KBM-7 (cell line): ENCODE measurements at regions not wholly inside any gene's neighbourhood (a gene's known extent, or its start where the extent isn't known, plus 50 kb on each side); places are given as distances from the start of the nearest gene placed in this dataset.

Experiments
- DNase-seq: peaks from one replicate; pipeline ENCODE4 v3.0.0-alpha.2; 2015
- in situ Hi-C: fragments of 300-500 bp; cut with MboI; formaldehyde crosslinking; loops from 2 replicates; pipeline ENCODE4 v1.14.3; 2020; ENCODE audit warnings: low sequenced_read_pairs, low pct_unique_long_range_greater_than_20kb, mixed read lengths

DNA sequence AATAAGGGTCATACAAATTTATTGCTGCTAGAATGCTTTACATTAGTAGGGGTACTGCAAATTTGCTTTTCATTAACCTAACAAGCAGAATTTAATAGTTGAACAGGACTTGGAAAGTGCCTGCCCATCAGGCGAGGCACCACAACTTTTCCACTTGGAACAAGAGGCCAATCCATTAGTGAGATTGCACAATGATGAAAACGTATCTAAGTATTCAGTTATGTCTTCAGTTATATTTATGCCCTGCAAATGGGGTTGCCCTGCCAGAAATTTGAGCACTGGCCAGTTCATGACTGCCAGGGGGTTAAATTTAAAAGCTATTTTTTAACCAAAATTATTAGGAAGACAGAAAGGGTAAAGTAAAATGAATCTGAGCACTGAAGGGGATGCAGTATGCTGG is 111.1 kb upstream of the PALS2 start:
- DNase-seq: no peak
- in situ Hi-C loops: no loop called here

DNA sequence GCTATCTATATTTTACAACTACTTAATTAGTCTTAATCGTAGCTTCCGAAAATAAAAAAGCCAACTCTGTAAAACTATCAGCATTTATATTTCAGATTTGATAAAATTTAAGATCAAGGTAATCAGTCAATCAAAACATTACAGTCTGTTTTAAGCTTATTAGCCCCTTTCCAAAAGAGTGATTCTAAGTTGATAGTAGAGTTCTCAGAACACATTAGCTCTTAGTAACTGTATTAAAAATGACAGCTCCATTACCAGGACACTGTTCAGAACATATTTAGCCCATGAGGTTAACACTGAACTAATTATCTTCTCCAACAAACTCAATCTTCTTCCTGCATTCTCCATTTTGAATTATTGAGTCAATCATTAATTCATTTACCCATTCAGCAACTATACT is 110.3 kb upstream of the PALS2 start:
- DNase-seq: no peak
- in situ Hi-C loops: no loop called here

DNA sequence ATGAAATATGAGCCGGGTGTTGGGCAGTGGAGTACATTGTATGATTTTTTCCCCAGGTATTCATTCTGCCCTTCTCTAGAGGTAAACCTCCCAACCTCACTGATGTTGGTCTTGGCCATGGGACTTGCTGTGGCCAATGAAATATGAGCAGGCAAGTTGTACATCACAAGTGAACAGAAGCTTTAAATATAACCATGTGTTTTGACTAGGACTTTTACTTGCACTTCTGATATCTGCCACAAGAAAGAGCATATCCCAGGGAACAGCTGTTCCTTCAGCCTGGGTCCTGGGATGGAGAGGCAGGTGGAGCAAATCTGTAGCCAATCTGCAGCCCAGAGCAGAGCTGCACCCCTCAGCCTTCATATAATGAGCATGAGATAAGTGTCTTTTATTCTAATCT is 109.8 kb upstream of the PALS2 start:
- DNase-seq: no peak
- in situ Hi-C loops: no loop called here

DNA sequence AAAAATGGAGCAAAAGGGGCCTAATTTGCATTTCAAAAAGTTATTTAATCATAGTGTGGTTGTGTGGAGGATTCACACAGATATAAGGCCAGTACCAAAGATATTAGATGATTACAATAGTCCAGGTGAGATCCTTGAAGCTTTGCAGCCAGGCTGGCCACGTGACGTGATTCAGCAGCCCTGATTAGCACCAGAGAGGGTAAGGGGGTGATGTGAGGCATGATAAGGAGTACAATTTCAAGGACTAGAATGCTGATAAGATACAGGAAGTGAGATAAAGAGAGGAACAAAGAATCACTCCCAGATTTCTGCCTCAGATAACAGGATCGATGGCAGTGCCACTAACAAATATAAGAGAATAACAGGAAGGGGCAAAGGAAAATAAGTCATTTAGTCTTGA is 108.4 kb upstream of the PALS2 start:
- DNase-seq: no peak
- in situ Hi-C loops: no loop called here

DNA sequence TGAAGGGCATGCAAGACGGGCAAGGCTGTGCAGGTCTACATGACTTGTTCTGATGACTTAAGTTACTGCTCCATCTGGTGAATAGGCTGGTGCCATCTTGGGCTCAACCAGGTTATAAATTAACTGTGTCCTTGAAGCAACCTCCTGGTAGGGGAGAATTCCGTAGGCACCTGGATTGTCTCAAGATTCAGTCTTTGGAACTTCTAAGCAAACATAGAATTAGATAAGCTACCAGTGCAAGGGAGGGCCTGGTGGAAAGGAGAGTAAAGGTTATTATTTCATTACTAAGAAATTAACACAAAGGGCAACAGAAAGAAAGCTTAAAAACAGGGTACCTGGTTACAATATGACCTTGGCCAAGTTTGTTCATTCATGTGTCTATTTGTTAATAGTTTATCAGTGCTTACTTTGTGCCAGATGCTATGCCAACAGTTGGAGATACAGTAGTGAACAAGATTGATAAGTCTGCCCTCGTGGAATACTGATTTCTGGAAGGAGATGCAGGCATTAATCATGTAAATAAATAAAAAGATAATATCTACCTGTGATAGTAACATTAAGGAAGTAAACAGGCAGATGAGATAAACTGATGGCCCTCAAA is 107.0 kb upstream of the PALS2 start:
- in situ Hi-C loops: no loop called here
- no peak for DNase-seq

DNA sequence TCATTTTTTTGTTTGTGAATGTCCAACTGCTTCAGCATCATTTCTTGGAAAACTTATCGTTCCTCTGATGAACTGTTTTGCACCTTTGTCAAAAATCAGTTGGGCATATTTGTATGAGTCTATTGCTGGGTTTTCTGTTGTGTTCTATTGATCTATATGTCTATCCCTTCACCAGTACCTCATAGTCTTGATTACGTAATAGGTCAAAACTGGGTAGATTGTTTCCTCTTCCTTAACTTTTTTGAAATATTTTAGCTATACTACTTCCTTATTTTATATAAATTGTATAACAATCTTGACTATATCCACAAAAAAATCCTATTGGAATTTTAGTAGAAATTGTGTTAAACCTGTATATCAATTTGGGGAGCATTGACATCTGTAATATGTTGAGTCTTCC is 104.1 kb upstream of the PALS2 start:
- in situ Hi-C loops: no loop called here
- no peak for DNase-seq

DNA sequence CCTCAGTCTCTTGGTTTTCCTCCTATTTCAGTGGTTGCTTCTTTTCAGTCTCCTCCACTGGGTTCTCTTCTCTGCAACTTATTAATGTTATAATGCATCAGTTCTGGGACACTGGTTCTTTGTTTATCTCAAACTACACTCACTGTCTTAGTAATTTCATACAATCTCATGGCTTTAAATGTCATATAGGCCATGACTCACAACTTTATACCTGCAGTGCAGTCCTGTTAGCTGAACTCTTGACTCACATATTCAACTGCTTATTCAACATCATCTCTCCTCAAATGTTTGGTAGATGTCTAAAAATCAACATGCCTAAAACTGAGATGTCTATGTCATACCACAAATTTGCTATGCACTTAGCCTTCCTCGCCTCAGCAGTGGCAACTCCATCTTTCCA is 101.2 kb upstream of the PALS2 start:
- in situ Hi-C loops: no loop called here
- DNase-seq: no peak

DNA sequence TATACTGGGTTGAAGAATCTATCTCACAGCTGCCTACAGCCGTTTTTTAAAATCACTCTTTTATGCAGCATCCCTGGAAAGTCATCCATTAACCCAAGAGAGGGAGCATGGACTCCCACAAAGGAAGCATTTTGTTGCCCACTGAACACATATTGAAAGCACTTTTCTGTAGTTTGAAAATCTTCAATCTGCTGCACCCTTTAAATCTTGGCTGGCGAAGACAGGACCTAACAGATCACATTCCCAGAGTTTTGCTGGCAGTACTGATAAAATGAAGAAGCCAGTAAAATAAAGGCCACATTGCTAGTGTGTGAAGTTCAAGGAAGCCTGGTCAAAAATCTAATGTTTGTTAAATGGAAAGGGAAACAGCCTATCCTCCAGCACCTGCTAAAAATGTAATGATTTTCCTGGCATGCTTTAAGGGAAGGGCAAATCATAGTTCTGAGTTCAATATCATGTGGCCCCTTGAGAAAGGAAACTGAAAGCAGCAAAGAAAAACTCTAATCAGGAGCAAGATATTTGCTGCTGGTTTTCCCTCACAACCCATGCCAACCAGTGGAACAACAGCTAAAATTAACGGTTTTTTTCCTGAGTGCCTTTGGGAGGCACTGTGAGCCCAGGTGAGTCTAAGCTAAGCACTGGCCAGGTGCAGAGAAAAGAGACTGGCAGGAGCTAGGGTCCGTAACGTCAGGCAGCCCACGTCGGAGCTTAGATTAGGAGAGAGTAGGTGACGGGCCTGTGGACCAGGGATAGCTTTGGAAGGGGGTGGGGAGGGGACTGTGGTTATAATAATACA is 97.9 kb upstream of the PALS2 start:
- DNase-seq: no peak
- in situ Hi-C loops: no loop called here

DNA sequence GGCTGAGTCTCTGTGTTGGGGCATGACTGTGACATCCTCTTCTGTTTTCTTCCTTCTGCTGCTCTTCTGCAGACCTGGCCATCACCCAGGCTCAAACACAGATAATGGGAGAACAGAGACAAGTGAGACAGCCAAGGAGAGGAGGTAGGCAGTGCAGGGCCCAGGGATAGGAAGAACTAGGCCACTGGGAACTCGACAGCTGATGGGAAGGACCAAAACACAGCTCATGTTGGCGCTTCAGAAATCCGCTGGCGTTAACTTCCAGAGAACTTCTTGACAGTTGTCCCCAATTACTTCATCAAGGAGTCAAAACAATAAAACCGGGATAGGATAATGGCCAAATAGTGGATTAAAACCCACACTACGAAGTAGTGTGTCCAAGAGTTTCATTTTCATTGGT is 97.0 kb upstream of the PALS2 start:
- DNase-seq: no peak
- in situ Hi-C loops: no loop called here

DNA sequence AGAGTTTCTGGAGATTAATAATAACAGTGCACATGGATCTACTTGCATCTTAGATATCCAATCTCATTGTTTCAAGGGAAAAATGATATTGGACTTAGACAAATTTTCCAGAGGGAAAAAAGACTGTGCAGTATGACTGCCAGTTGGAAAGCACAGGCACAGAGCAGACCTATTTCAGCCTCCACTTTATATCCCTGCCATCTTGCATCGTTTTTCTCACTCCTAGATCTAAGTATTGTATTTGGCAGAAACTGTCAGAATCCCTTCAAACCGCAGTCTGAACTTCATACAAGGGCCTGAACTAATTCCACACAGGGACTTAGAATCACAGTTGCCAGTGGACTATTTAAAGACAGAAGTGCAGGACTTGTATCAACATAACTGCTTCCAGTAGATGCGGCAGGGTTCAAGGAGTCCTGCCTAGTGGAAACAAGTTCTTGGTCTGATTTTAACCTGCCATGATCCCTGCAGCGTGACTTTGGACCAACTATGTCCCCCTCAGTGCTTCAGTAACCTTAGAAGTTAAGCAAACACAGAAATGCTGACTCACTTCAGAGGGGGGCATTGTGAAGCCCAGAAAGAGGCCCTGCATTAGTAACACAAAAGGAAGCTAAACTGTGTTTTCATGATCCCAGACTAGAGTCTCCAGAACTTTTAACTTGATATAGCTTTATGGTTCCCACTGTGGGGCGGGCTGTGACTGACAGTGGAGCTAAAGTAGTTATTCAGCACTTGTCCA is 95.7 kb upstream of the PALS2 start:
- DNase-seq: no peak
- in situ Hi-C loops: no loop called here

DNA sequence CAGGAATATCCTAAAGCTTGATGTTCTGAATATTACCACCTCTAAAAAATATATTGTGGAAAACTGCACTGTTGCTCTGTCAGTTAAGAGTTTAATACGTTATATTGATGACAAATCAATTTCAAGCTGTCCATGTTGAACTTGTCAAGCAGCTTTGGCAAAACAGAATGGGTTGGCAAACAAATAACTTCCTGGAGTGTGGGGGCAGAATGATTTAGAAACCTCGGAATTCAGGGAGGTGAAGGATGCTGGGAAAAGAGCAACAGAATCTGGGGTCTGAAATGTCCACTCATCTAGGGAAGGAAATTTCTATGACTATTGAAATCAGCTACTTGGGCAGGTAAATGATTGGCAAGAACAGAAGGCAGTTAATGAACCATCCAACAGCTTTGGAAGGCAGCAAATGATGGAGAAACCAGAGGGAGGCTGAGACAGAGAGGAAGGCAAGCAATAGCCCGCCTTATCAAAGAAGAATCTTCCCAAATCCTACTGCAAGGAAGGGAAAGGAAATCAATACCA is 95.1 kb upstream of the PALS2 start:
- DNase-seq: no peak
- in situ Hi-C loops: no loop called here

DNA sequence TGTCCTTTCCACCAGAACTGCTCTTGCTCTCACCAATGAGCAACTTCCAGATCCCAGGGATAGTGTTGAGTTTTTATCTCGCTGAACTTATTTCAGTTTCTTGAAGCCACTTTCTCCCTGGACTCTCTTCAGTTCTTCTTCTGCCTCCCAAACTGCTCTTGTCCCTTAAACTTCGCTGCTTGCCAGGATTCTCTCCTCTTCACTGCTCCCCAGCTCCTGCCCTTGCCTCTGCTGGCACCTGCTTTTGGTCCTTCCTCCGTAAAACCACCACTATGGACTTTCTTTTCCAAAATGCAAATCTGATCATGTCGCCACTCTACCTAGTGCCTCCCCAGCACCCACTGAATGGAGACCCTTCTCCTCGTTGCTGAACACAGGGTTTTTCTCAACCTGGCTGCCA is 92.8 kb upstream of the PALS2 start:
- in situ Hi-C loops: no loop called here
- no peak for DNase-seq

DNA sequence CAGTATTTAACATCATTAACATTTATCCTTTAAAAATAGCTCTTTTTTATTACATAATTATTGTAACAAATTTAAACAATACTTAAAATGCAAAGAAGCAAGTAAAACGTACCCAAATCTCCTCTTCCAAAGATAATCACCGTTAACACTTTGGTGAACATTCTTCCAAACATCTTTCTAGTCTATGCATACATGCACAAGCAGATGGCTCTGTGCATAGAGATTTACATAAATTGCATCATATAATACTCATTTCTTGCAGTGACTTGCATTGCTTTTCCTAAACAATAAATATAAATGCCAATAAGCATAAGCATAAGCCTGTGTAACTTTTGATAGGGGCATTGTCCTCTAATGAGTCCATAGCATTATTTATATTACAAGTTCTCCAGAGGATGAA is 89.4 kb upstream of the PALS2 start:
- in situ Hi-C loops: no loop called here
- DNase-seq: no peak

DNA sequence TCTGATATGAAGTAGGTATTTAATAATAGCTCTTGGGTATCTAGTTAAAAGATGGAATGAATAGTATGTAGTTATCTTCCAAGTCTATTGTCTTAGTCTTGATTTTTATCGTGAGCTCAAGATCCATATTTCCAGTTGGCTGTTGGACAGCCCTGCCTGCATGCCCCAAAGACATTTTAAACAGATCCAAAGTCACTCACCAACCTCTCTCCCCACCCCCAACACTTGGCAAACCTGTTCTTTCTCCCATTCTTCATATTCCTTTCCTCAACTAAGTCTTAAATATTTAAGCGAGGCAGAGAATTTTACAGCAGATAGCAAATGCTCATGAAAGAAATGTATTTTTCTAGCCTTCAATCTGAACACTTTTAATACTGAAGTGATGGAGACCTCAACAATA is 80.7 kb upstream of the PALS2 start:
- in situ Hi-C loops: no loop called here
- no peak for DNase-seq

DNA sequence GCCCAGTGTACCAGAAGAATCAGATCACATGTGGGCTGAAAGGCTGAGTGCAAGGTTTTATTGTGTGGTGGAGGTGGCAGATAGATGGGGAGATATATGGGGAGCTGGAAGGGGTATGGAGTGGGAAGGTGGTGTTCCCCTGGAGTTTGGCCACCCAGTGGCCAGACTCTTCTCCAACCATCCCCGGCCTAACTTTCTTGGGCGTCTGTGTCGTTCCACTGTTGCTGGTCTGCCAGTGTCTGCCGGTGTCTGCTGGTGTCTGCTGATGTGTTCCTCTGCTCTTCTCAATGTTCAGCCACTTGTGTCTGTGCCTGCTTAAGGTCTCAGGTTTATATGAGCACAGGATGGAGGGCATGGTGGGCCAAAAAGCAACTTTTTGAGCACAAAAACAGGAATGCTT is 78.4 kb upstream of the PALS2 start:
- no peak for DNase-seq
- in situ Hi-C loops: no loop called here

DNA sequence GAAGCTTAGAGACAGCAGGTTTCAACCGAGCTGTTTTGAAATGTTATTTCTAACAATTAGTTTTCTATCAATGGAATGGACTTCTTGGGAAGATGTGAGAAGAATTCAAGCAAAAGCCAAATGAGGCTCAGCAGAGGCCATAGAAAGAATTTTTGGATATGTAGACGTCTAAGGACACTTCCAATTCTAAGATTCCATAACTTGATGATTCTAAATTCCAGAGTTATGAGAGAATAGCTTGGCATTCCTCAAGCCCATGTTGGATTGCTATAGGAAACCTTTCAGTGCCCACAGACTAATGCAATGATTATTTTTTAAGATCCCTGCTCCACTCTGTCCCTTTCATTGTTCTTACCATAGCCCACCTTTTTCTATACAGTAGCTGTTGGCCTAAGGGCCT is 77.2 kb upstream of the PALS2 start:
- in situ Hi-C loops: no loop called here
- DNase-seq: no peak

DNA sequence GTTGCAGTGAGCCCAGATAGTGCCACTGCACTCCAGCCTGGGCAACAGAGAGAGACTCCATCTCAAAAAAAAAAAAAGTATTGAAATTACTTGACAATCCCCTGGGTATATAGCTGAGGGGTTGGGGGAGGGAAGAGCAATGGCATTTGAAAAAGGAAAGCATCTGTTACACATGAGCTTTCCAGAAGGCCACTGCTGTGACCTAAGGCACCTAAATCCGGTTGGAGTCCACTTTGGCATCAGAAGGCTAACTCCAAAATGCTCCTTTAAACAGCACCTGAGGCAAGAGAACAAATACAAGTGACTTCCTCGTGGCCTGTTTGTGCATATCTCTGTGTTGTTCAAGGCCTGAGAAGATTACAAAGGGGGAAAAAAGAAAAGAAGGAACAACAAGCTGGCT is 74.8 kb upstream of the PALS2 start:
- in situ Hi-C loops: no loop called here
- no peak for DNase-seq

DNA sequence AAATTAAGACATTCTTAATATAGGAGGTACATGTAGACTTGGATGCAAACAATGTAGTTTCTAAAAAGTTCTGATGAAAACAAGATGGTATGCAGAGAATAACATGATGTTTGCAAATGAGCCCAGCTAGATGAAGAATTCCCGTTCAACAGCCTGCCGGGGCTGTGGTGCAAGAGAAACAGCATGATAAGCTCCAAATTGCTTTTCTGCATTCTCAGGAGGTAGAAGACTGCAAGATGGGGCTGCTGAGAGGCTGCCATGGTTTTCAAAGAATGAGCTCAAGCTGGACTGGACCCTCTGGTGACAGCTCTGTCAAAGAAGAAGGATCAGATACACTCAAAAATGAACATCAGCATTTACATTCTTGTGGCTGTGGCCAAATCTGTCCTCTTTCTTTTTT is 73.4 kb upstream of the PALS2 start:
- DNase-seq: no peak
- in situ Hi-C loops: no loop called here

DNA sequence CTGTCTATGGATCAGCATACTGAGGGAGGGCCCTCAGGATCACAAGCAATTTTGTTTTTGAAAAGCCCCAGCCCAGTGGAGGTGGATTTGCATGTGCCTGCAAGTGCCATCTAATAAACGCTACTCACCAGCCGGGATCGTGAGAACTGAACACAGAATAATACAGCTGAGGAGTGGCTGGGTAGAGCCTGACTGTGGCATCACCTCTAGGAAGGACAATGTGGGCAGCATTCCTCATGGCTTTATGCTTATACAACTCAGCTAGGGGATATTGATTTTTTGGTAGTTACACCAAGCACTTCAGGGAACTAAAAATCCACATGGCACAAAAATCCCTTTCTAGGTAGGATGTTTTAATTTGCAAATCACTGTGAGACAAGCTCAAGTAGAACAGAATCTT is 72.7 kb upstream of the PALS2 start:
- in situ Hi-C loops: no loop called here

DNA sequence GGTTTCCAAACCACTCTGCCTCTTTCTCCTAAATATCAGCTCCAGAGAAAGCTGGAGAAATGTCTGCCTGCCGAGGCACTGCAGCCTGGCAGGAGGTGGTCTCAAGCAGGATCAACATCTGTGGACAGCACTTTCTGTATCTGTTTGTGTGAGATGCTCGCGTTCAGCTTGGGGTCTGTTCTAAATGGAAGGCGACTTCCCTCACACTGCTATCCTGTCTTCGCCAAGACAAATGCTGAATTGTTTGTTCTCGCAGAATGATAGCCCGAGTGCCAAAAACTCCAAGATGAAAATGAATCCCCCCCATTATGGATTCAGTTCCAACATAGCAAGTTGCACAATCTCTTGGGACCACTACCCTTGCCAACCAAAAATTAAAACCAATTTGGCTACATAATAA is 72.2 kb upstream of the PALS2 start:
- no peak for DNase-seq
- in situ Hi-C loops: no loop called here

More for the DNA sequence above, 72.7 kb upstream of the PALS2 start:
- no peak for DNase-seq
